HEK293 (cell line): ENCODE measurements at regions not wholly inside any gene's neighbourhood (a gene's known extent, or its start where the extent isn't known, plus 50 kb on each side); places are given as distances from the start of the nearest gene placed in this dataset.

ENCODE experiments used
- CTCF ChIA-PET: fragments of 350-600 bp; formaldehyde crosslinking; extraction: SDS; loops from one replicate; lab custom pipeline; 2021; ENCODE audit warnings: antibody characterized with exemption; lab: Yijun Ruan, JAX
- POLR2A ChIA-PET: fragments of 300-600 bp; formaldehyde crosslinking; extraction: SDS; loops from one replicate; lab custom pipeline; 2020; ENCODE audit warnings: antibody characterized with exemption, inconsistent platforms; lab: Yijun Ruan, JAX
- H3K27ac ChIP-seq: fragments of 200-500 bp; sonication (Bioruptor generic); 2 replicates; pipeline ENCODE4 v1.5.1; 2014; ENCODE audit warnings: low read depth, low read length, control low read depth, inconsistent platforms; ENCODE audit errors: extremely low read depth
- H3K36me3 ChIP-seq, 2 experiments: fragments of 200-500 bp in 1 of 2; sonication (Bioruptor generic) in 1 of 2; 1 replicate in 1 of 2; 2 replicates in 1 of 2; pipeline ENCODE4 v1.5.1; 2014 to 2017; ENCODE audit warnings: inconsistent platforms in 2 of 2, low read length in 2 of 2; ENCODE audit not compliant: control insufficient read depth in 2 of 2, insufficient read depth in 1 of 2
- H3K4me1 ChIP-seq: fragments of 200-500 bp; sonication (Bioruptor generic); 2 replicates; pipeline ENCODE4 v1.5.1; 2014; ENCODE audit warnings: mild to moderate bottlenecking, low read length, inconsistent platforms; ENCODE audit not compliant: control insufficient read depth, insufficient read depth
- H3K4me3 ChIP-seq: 2 replicates; pipeline ENCODE4 v1.5.1; 2011; ENCODE audit warnings: low read depth, mild to moderate bottlenecking, control low read depth, low read length, moderate library complexity
- H3K9me3 ChIP-seq: fragments of 200-500 bp; sonication (Bioruptor generic); 2 replicates; pipeline ENCODE4 v1.5.1; 2014; ENCODE audit warnings: low read depth, low read length, inconsistent platforms; ENCODE audit not compliant: control insufficient read depth, insufficient read depth
- BCL11B ChIP-seq: fragments of 450-650 bp; formaldehyde crosslinking; IDR thresholded peaks from 2 replicates; pipeline ENCODE4 v1.5.1; 2016; ENCODE audit warnings: low read depth, missing biosample characterization, missing genetic modification characterization
- GLI2 ChIP-seq: fragments of 450-650 bp; formaldehyde crosslinking; IDR thresholded peaks from 2 replicates; pipeline ENCODE4; 2017; ENCODE audit warnings: missing biosample characterization, missing genetic modification characterization, low read depth, borderline replicate concordance
- HOXA7 ChIP-seq: sonication (generic); formaldehyde crosslinking; IDR thresholded peaks from 2 replicates; pipeline ENCODE4 v1.8.1; 2022; ENCODE audit warnings: missing genetic modification reagents, borderline replicate concordance
- KLF1 ChIP-seq: fragments of 450-650 bp; formaldehyde crosslinking; IDR thresholded peaks from 2 replicates; pipeline ENCODE4 v1.5.1; 2016; ENCODE audit warnings: missing biosample characterization, missing genetic modification characterization
- MZF1 ChIP-seq: fragments of 450-650 bp; formaldehyde crosslinking; IDR thresholded peaks from 2 replicates; pipeline ENCODE4 v1.5.1; 2017; ENCODE audit warnings: missing biosample characterization, missing genetic modification characterization, borderline replicate concordance
- PRDM6 ChIP-seq: fragments of 450-650 bp; formaldehyde crosslinking; IDR thresholded peaks from 2 replicates; pipeline ENCODE4 v1.5.1; 2017; ENCODE audit warnings: missing biosample characterization, missing genetic modification characterization
- RBAK ChIP-seq: fragments of 450-650 bp; formaldehyde crosslinking; IDR thresholded peaks from 2 replicates; pipeline ENCODE4 v1.5.1; 2016; ENCODE audit warnings: missing biosample characterization, missing genetic modification characterization
- SCRT2 ChIP-seq: fragments of 450-650 bp; formaldehyde crosslinking; IDR thresholded peaks from 2 replicates; pipeline ENCODE4 v1.5.1; 2016; ENCODE audit warnings: missing biosample characterization, missing genetic modification characterization
- TRIM28 ChIP-seq: IDR thresholded peaks from 2 replicates; pipeline ENCODE4 v1.6.1; 2011; ENCODE audit warnings: low read length, control low read depth, borderline replicate concordance
- YY2 ChIP-seq: fragments of 450-650 bp; formaldehyde crosslinking; IDR thresholded peaks from 2 replicates; pipeline ENCODE4 v1.5.1; 2016; ENCODE audit warnings: missing biosample characterization, missing genetic modification characterization
- ZBTB20 ChIP-seq: fragments of 450-650 bp; formaldehyde crosslinking; IDR thresholded peaks from 2 replicates; pipeline ENCODE4 v1.5.1; 2016; ENCODE audit warnings: missing biosample characterization, missing genetic modification characterization
- ZBTB48 ChIP-seq: fragments of 450-650 bp; formaldehyde crosslinking; IDR thresholded peaks from 2 replicates; pipeline ENCODE4 v1.5.1; 2016; ENCODE audit warnings: missing biosample characterization, missing genetic modification characterization
- ZBTB6 ChIP-seq: fragments of 450-650 bp; formaldehyde crosslinking; IDR thresholded peaks from 2 replicates; pipeline ENCODE4 v1.5.1; 2017; ENCODE audit warnings: missing biosample characterization, missing genetic modification characterization
- ZNF148 ChIP-seq: fragments of 450-650 bp; formaldehyde crosslinking; IDR thresholded peaks from 2 replicates; pipeline ENCODE4 v1.5.0; 2017; ENCODE audit warnings: missing biosample characterization, missing genetic modification characterization, borderline replicate concordance
- ZNF2 ChIP-seq: fragments of 450-650 bp; formaldehyde crosslinking; IDR thresholded peaks from 2 replicates; pipeline ENCODE4 v1.5.1; 2016; ENCODE audit warnings: missing biosample characterization, missing genetic modification characterization
- ZNF23 ChIP-seq: fragments of 450-650 bp; formaldehyde crosslinking; IDR thresholded peaks from 2 replicates; pipeline ENCODE4 v1.5.1; 2016; ENCODE audit warnings: missing biosample characterization, missing genetic modification characterization, borderline replicate concordance
- ZNF239 ChIP-seq: fragments of 450-650 bp; formaldehyde crosslinking; IDR thresholded peaks from 2 replicates; pipeline ENCODE4 v1.5.1; 2016; ENCODE audit warnings: missing biosample characterization, missing genetic modification characterization
- ZNF350 ChIP-seq: fragments of 450-650 bp; formaldehyde crosslinking; IDR thresholded peaks from 2 replicates; pipeline ENCODE4 v1.5.0; 2017; ENCODE audit warnings: missing biosample characterization, mild to moderate bottlenecking, missing genetic modification characterization
- ZNF394 ChIP-seq: fragments of 450-650 bp; formaldehyde crosslinking; IDR thresholded peaks from 2 replicates; pipeline ENCODE4 v1.5.1; 2016; ENCODE audit warnings: missing biosample characterization, missing genetic modification characterization, mild to moderate bottlenecking, moderate library complexity, borderline replicate concordance
- ZNF404 ChIP-seq: fragments of 450-650 bp; formaldehyde crosslinking; IDR thresholded peaks from 2 replicates; pipeline ENCODE4 v1.5.1; 2017; ENCODE audit warnings: missing biosample characterization, missing genetic modification characterization
- ZNF416 ChIP-seq: fragments of 450-650 bp; formaldehyde crosslinking; IDR thresholded peaks from 2 replicates; pipeline ENCODE4 v1.5.1; 2016; ENCODE audit warnings: missing biosample characterization, missing genetic modification characterization
- ZNF521 ChIP-seq: fragments of 450-650 bp; formaldehyde crosslinking; IDR thresholded peaks from 2 replicates; pipeline ENCODE4 v1.5.1; 2017; ENCODE audit warnings: missing biosample characterization, mild to moderate bottlenecking, missing genetic modification characterization
- ZNF549 ChIP-seq: fragments of 450-650 bp; IDR thresholded peaks from 2 replicates; pipeline ENCODE4 v1.5.1; 2018; ENCODE audit warnings: missing biosample characterization, missing genetic modification characterization, mild to moderate bottlenecking, inconsistent platforms, moderate library complexity
- ZNF791 ChIP-seq: fragments of 450-650 bp; formaldehyde crosslinking; IDR thresholded peaks from 2 replicates; pipeline ENCODE4 v1.5.1; 2016; ENCODE audit warnings: missing biosample characterization, missing genetic modification characterization
- TF ChIP-seq, protein P1 (sequence below): fragments of 450-650 bp; formaldehyde crosslinking; IDR thresholded peaks from 2 replicates; pipeline ENCODE4 v1.5.1; 2016; ENCODE audit warnings: missing biosample characterization, missing genetic modification characterization

DNA sequence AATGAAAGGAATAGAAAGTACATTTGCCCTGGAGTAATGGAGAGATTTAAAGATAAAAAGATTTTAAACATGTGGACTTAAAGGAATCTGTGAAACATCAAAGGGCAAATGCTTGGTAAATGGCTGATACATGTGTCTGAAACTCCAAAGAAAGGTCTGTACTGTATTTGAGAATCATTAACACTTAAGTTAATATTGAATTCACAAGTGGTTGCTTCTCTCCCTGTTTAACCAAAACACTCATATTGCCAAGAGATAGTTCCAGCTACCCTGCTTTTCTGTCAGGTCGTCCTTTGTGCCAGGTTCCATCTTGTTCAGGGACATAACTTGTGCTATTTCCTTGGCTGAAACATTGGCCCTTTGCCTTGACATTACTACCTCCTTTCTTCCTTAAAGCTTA, 171.3 kb upstream of the HS3ST5 start:
- ChIA-PET CTCF (no interaction called here), POLR2A (no interaction called here)
- H3K4me3 ChIP-seq: no peak overlapping the region
- no peaks in the 10 kb centered on the region for H3K4me1 ChIP-seq
- H3K27ac ChIP-seq: no peak overlapping the region
- TF ChIP-seq, protein P1, sequence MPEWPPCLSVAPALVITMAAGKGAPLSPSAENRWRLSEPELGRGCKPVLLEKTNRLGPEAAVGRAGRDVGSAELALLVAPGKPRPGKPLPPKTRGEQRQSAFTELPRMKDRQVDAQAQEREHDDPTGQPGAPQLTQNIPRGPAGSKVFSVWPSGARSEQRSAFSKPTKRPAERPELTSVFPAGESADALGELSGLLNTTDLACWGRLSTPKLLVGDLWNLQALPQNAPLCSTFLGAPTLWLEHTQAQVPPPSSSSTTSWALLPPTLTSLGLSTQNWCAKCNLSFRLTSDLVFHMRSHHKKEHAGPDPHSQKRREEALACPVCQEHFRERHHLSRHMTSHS (tag by site-specific recombination): no peak
- no peaks in the 10 kb centered on the region for H3K36me3 ChIP-seq
- H3K9me3 ChIP-seq: no peaks in the 10 kb centered on the region

DNA sequence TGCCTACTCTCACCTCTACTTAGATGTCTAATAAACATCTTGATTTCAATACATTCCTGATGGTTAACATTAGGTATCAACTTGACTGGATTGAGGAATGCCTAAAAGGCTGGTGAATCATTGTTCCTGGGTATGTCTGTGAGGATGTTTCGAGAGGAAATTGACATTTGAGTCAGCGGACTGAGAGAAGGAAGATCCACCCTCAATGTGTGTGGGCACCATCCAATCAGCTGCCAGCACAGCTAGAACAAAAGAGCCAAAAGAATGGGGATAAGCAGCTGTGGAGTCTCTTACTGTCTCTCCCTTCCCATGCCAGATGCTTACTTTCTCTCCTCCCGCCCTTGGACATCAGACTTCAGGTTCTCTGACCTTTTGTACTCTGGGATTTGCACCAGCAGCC, 128.6 kb upstream of the HS3ST5 start:
- Histone ChIP-seq H3K27ac (no peak overlapping the region), H3K4me3 (no peak overlapping the region), H3K4me1 (no peaks in the 10 kb centered on the region), H3K9me3 (no peaks in the 10 kb centered on the region), H3K36me3 (no peaks in the 10 kb centered on the region)
- ChIA-PET CTCF (interaction anchor here (0.9 kb wide), 1 partner anchor 132 kb away, joined by 3 read pairs; no protein-coding TSS in a partner anchor), POLR2A (no interaction called here)
- TF ChIP-seq RBAK (tag by site-specific recombination) (no peak), KLF1 (tag by site-specific recombination) (no peak)

- Histone ChIP-seq H3K9me3 (no peaks in the 10 kb centered on the region), H3K4me1 (no peaks in the 10 kb centered on the region), H3K27ac (no peak overlapping the region), H3K4me3 (no peak overlapping the region), H3K36me3 (no peaks in the 10 kb centered on the region)
- ChIA-PET POLR2A (no interaction called here), CTCF (no interaction called here)
- TF ChIP-seq ZBTB20 (tag by site-specific recombination): no peak
- no peak for TF ChIP-seq ZNF416 (tag by site-specific recombination)
- no peak for TF ChIP-seq SCRT2 (tag by site-specific recombination)
- TF ChIP-seq KLF1 (tag by site-specific recombination): no peak
- TF ChIP-seq ZNF549 (tag by site-specific recombination): no peak
- TF ChIP-seq ZNF148 (tag by site-specific recombination): no peak
- TF ChIP-seq ZNF791: no peak
- no peak for TF ChIP-seq ZNF404 (tag by site-specific recombination)
- no peak for TF ChIP-seq ZNF2 (tag by site-specific recombination)
- no peak for TF ChIP-seq TRIM28
- TF ChIP-seq ZNF521 (tag by site-specific recombination): no peak
- no peak for TF ChIP-seq ZBTB6 (tag by site-specific recombination)
These were observed 125.1 kb upstream of the HS3ST5 start for GRCh38 chr6:114467931-114468330.

DNA sequence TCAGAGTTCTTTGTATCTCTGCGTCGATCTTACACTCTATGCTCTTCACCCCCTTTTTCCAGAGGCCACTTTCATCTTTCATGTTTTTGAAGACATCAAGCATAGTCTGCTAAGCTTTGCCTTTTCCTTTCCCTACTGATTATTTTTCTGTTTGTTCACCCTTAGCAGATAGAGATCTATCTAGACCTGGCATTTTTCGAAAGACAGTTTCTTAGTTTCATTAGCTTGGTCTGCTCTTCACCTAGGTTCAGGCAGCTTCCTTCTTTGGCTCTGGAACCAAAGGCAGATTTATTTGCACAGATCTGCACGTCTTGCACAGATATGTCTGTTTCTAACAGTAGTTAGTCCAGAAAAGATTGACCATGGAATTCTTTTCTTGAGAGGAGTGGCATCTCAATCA, 122.7 kb upstream of the HS3ST5 start:
- Histone ChIP-seq H3K27ac (no peak overlapping the region), H3K36me3 (no peaks in the 10 kb centered on the region), H3K9me3 (no peaks in the 10 kb centered on the region), H3K4me1 (no peaks in the 10 kb centered on the region), H3K4me3 (no peak overlapping the region)
- CTCF ChIA-PET: interaction anchor here (0.7 kb wide), 1 partner anchor 85 kb away, joined by 3 read pairs; no protein-coding TSS in a partner anchor
- POLR2A ChIA-PET: no interaction called here
- TF ChIP-seq ZNF23: no peak
- no peak for TF ChIP-seq MZF1
- no peak for TF ChIP-seq ZNF350 (tag by site-specific recombination)
- no peak for TF ChIP-seq ZNF239 (tag by site-specific recombination)
- no peak for TF ChIP-seq HOXA7 (CRISPR knock-in tag)
- no peak for TF ChIP-seq ZBTB48 (tag by site-specific recombination)
- TF ChIP-seq BCL11B (tag by site-specific recombination): no peak
- no peak for TF ChIP-seq ZNF394 (tag by site-specific recombination)
- TF ChIP-seq GLI2 (tag by site-specific recombination): no peak
- no peak for TF ChIP-seq PRDM6 (tag by site-specific recombination)
- no peak for TF ChIP-seq YY2 (tag by site-specific recombination)
